Dermis blood vessel endothelial cell (primary cell): ENCODE measurements at regions not wholly inside any gene's neighbourhood (a gene's known extent, or its start where the extent isn't known, plus 50 kb on each side); places are given as distances from the start of the nearest gene placed in this dataset.
"Not testable (repeated sequence)": the region's sequence is repeated elsewhere in the genome, so short reads cannot be mapped to it uniquely, and the experiment has no call there.

Experiments
- DNase-seq: peaks from one replicate; pipeline ENCODE4 v3.0.0; 2010

- DNase-seq = no peak
These were observed 126.7 kb downstream of the MTHFS start for GRCh38 chr15:79769933-79770759.

GRCh38 chr15:79773128-79773527, 123.7 kb downstream of the MTHFS start:
- DNase-seq = no peak

- DNase-seq = no peak
These were observed 121.0 kb downstream of the MTHFS start for GRCh38 chr15:79775821-79776220.

- DNase-seq = no peak
These were observed 118.9 kb downstream of the MTHFS start for GRCh38 chr15:79777916-79778315.

GRCh38 chr15:79778378-79778990, 118.3 kb downstream of the MTHFS start:
- DNase-seq = no peak

- DNase-seq = no peak
These were observed 117.1 kb downstream of the MTHFS start for GRCh38 chr15:79779746-79780145.

- DNase-seq = not testable (repeated sequence)
These were observed 114.5 kb downstream of the MTHFS start for GRCh38 chr15:79782307-79782706.
